Endodermal cell (in vitro differentiated cells): ENCODE measurements at regions not wholly inside any gene's neighbourhood (a gene's known extent, or its start where the extent isn't known, plus 50 kb on each side); places are given as distances from the start of the nearest gene placed in this dataset.

Source experiments
- DNase-seq: peaks from one replicate; pipeline ENCODE4 v3.0.0-alpha.2; 2017
- H3K27ac ChIP-seq: 2 replicates; pipeline ENCODE4 v1.5.1; 2013; ENCODE audit warnings: mild to moderate bottlenecking, low read depth, low read length, moderate library complexity
- H3K27me3 ChIP-seq: 2 replicates; pipeline ENCODE4 v1.6.1; 2013; ENCODE audit warnings: mild to moderate bottlenecking, low read length, moderate library complexity; ENCODE audit not compliant: insufficient read depth, control insufficient read depth, poor library complexity, severe bottlenecking
- H3K36me3 ChIP-seq: 2 replicates; pipeline ENCODE4 v1.7.0; 2013; ENCODE audit warnings: mild to moderate bottlenecking, low read length, moderate library complexity; ENCODE audit not compliant: control insufficient read depth, insufficient read depth
- H3K4me1 ChIP-seq: one replicate; pipeline ENCODE4 v1.7.0; 2013; ENCODE audit warnings: low read length; ENCODE audit not compliant: control insufficient read depth, insufficient read depth
- H3K4me3 ChIP-seq: 2 replicates; pipeline ENCODE4 v1.5.1; 2013; ENCODE audit warnings: mild to moderate bottlenecking, low read length, moderate library complexity
- H3K9ac ChIP-seq: 2 replicates; pipeline ENCODE4 v1.6.1; 2013; ENCODE audit warnings: mild to moderate bottlenecking, low read length, moderate library complexity; ENCODE audit not compliant: poor library complexity, severe bottlenecking; ENCODE audit errors: extremely low read depth
- H3K9me3 ChIP-seq: 2 replicates; pipeline ENCODE4 v1.6.1; 2013; ENCODE audit warnings: mild to moderate bottlenecking, low read length, moderate library complexity; ENCODE audit not compliant: control insufficient read depth
- H3K27ac Mint-ChIP-seq: 2 replicates; pipeline ENCODE4 v1.8.0; 2020; ENCODE audit warnings: mixed read lengths
- H3K27me3 Mint-ChIP-seq: 2 replicates; pipeline ENCODE4 v1.8.0; 2021; ENCODE audit warnings: mild to moderate bottlenecking, mixed read lengths; ENCODE audit not compliant: insufficient read depth
- H3K36me3 Mint-ChIP-seq: 2 replicates; pipeline ENCODE4 v1.8.0; 2020; ENCODE audit warnings: low read depth, mixed read lengths
- H3K4me1 Mint-ChIP-seq: 2 replicates; pipeline ENCODE4 v1.8.0; 2020; ENCODE audit warnings: mixed read lengths
- H3K4me3 Mint-ChIP-seq: 2 replicates; pipeline ENCODE4 v1.8.0; 2020; ENCODE audit warnings: mild to moderate bottlenecking, moderate library complexity, mixed read lengths
- H3K9me3 Mint-ChIP-seq: 2 replicates; pipeline ENCODE4 v1.8.0; 2020; ENCODE audit warnings: mild to moderate bottlenecking, mixed read lengths
- CTCF ChIP-seq: fragments of 200-600 bp; sonication (generic); conservative IDR thresholded peaks from 2 replicates; pipeline ENCODE4 v1.5.0; 2021; ENCODE audit warnings: antibody characterized with exemption, mild to moderate bottlenecking
- WGBS, 2 experiments: methylation state at CpG; one replicate each; pipeline versions ENCODE4 v1.1.5 to v1.1.7; 2013; ENCODE audit warnings: missing lambda C conversion rate in 2 of 2, mixed read lengths in 1 of 2; ENCODE audit not compliant: insufficient coverage in 1 of 2, insufficient read length in 1 of 2; 5-methylcytosine and 5-hydroxymethylcytosine counted together

GRCh38 chr7:97351488-97351887 lies 234.0 kb downstream of the SDHAF3 start:
- H3K9me3 ChIP-seq = no peaks in the 10 kb centered on the region
- H3K36me3 ChIP-seq = no peaks in the 10 kb centered on the region
- H3K9ac ChIP-seq = no peak overlapping the region
- Mint-ChIP-seq H3K27me3 (no peaks in the 10 kb centered on the region), H3K9me3 (peaks cover 12% of the 10 kb centered on the region), H3K4me1 (peaks cover 2% of the 10 kb centered on the region), H3K27ac (no peak overlapping the region), H3K4me3 (no peak overlapping the region), H3K36me3 (no peaks in the 10 kb centered on the region)
- no peak overlapping the region for H3K27ac ChIP-seq
- H3K27me3 ChIP-seq = no peaks in the 10 kb centered on the region
- no peak for TF ChIP-seq CTCF
- no peak for DNase-seq
- H3K4me1 ChIP-seq = no peaks in the 10 kb centered on the region
- 100% methylated on average over 1 of the region's 1 CpG for WGBS, 2 experiments
- no peak overlapping the region for H3K4me3 ChIP-seq

- no peak overlapping the region for H3K27ac ChIP-seq
- H3K27me3 Mint-ChIP-seq = no peaks in the 10 kb centered on the region
- no peaks in the 10 kb centered on the region for H3K27me3 ChIP-seq
- H3K4me1 ChIP-seq = peaks cover 3% of the 10 kb centered on the region
- H3K36me3 Mint-ChIP-seq = no peaks in the 10 kb centered on the region
- DNase-seq = no peak
- no peak overlapping the region for H3K9ac ChIP-seq
- no peak overlapping the region for H3K27ac Mint-ChIP-seq
- H3K4me3 ChIP-seq = no peak overlapping the region
- no peaks in the 10 kb centered on the region for H3K9me3 Mint-ChIP-seq
- H3K4me3 Mint-ChIP-seq = no peak overlapping the region
- no peak for TF ChIP-seq CTCF
- H3K36me3 ChIP-seq = no peaks in the 10 kb centered on the region
- H3K4me1 Mint-ChIP-seq = peaks cover 6% of the 10 kb centered on the region
- H3K9me3 ChIP-seq = no peaks in the 10 kb centered on the region
These were observed 240.0 kb downstream of the SDHAF3 start for GRCh38 chr7:97357459-97357858.

GRCh38 chr7:97372882-97373281 lies 255.4 kb downstream of the SDHAF3 start:
- no peaks in the 10 kb centered on the region for H3K36me3 Mint-ChIP-seq
- no peak overlapping the region for H3K27ac Mint-ChIP-seq
- H3K9ac ChIP-seq = no peak overlapping the region
- H3K4me1 ChIP-seq = no peaks in the 10 kb centered on the region
- 95 to 97% methylated on average over 3 of the region's 3 CpGs for WGBS, 2 experiments
- peaks cover 2% of the 10 kb centered on the region for H3K9me3 Mint-ChIP-seq
- no peak for DNase-seq
- H3K27me3 Mint-ChIP-seq = no peaks in the 10 kb centered on the region
- TF ChIP-seq CTCF = no peak
- no peaks in the 10 kb centered on the region for H3K9me3 ChIP-seq
- no peaks in the 10 kb centered on the region for H3K4me1 Mint-ChIP-seq
- no peaks in the 10 kb centered on the region for H3K36me3 ChIP-seq
- no peak overlapping the region for H3K27ac ChIP-seq
- H3K27me3 ChIP-seq = no peaks in the 10 kb centered on the region
- H3K4me3 ChIP-seq = no peak overlapping the region
- no peak overlapping the region for H3K4me3 Mint-ChIP-seq
